ENCODE measurements at regions not wholly inside any gene's neighbourhood (a gene's known extent, or its start where the extent isn't known, plus 50 kb on each side); places are given as distances from the start of the nearest gene placed in this dataset.

GRCh38 chr13:76690611-76691010, 195.6 kb downstream of the KCTD12 start:
- TF ChIP-seq, protein P1, sequence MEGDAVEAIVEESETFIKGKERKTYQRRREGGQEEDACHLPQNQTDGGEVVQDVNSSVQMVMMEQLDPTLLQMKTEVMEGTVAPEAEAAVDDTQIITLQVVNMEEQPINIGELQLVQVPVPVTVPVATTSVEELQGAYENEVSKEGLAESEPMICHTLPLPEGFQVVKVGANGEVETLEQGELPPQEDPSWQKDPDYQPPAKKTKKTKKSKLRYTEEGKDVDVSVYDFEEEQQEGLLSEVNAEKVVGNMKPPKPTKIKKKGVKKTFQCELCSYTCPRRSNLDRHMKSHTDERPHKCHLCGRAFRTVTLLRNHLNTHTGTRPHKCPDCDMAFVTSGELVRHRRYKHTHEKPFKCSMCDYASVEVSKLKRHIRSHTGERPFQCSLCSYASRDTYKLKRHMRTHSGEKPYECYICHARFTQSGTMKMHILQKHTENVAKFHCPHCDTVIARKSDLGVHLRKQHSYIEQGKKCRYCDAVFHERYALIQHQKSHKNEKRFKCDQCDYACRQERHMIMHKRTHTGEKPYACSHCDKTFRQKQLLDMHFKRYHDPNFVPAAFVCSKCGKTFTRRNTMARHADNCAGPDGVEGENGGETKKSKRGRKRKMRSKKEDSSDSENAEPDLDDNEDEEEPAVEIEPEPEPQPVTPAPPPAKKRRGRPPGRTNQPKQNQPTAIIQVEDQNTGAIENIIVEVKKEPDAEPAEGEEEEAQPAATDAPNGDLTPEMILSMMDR (IDR thresholded peaks at IDR 0.05; ENCODE audit: low read depth, low read length), result no peak
- no peak for TF ChIP-seq POLR2A (IDR thresholded peaks at IDR 0.05; ENCODE audit: extremely low read depth, insufficient read length)
